WERI-Rb-1 (cell line): ENCODE measurements at regions not wholly inside any gene's neighbourhood (a gene's known extent, or its start where the extent isn't known, plus 50 kb on each side); places are given as distances from the start of the nearest gene placed in this dataset.

Experiments used
- DNase-seq: peaks from one replicate; pipeline ENCODE4 v3.0.0-alpha.2; 2020
- H3K27ac ChIP-seq: fragments of 250-450 bp; sonication (Bioruptor Pico); 2 replicates; pipeline ENCODE4 v1.5.1; 2020; ENCODE audit warnings: mild to moderate bottlenecking, moderate library complexity
- H3K27me3 ChIP-seq: fragments of 250-450 bp; sonication (Bioruptor Pico); 2 replicates; pipeline ENCODE4 v1.5.1; 2021; ENCODE audit warnings: mild to moderate bottlenecking, low read depth, moderate library complexity; ENCODE audit not compliant: insufficient read depth, severe bottlenecking
- H3K36me3 ChIP-seq: fragments of 250-450 bp; sonication (Bioruptor Pico); 2 replicates; pipeline ENCODE4 v1.5.1; 2020; ENCODE audit warnings: mild to moderate bottlenecking, moderate library complexity
- H3K4me3 ChIP-seq: 2 replicates; pipeline ENCODE4 v1.5.1; 2011; ENCODE audit warnings: low read depth, mild to moderate bottlenecking, control low read depth, low read length
- H3K9me3 ChIP-seq: fragments of 250-450 bp; sonication (Bioruptor Pico); 2 replicates; pipeline ENCODE4 v1.5.1; 2021; ENCODE audit warnings: mild to moderate bottlenecking, moderate library complexity; ENCODE audit not compliant: severe bottlenecking
- CTCF ChIP-seq: IDR thresholded peaks from 2 replicates; pipeline ENCODE4 v1.5.1; 2011; ENCODE audit warnings: low read depth, mild to moderate bottlenecking, control low read depth, inconsistent platforms, low read length

- no peak overlapping the region for H3K4me3 ChIP-seq
- no peak overlapping the region for H3K27ac ChIP-seq
- no peak for DNase-seq
Measured at GRCh38 chr18:26717123-26717719, 148.3 kb downstream of the AQP4 start.

GRCh38 chr18:26714739-26715138, 150.8 kb downstream of the AQP4 start:
- H3K36me3 ChIP-seq = no peaks in the 10 kb centered on the region
- no peak overlapping the region for H3K4me3 ChIP-seq
- no peak for TF ChIP-seq CTCF
- no peaks in the 10 kb centered on the region for H3K27me3 ChIP-seq
- no peak overlapping the region for H3K27ac ChIP-seq
- no peaks in the 10 kb centered on the region for H3K9me3 ChIP-seq
- DNase-seq = no peak

More at GRCh38 chr18:26717123-26717719, 148.3 kb downstream of the AQP4 start:
- Histone ChIP-seq H3K36me3 (no peaks in the 10 kb centered on the region), H3K9me3 (no peaks in the 10 kb centered on the region), H3K27me3 (no peaks in the 10 kb centered on the region)
- no peak for TF ChIP-seq CTCF

- Histone ChIP-seq H3K4me3 (no peak overlapping the region), H3K27ac (no peak overlapping the region), H3K27me3 (no peaks in the 10 kb centered on the region), H3K36me3 (no peaks in the 10 kb centered on the region), H3K9me3 (no peaks in the 10 kb centered on the region)
- no peak for TF ChIP-seq CTCF
- no peak for DNase-seq
Measured at GRCh38 chr18:26711756-26712155, 153.8 kb downstream of the AQP4 start.

GRCh38 chr18:26710470-26711096, 154.9 kb downstream of the AQP4 start:
- H3K9me3 ChIP-seq = no peaks in the 10 kb centered on the region
- no peak overlapping the region for H3K4me3 ChIP-seq
- no peak overlapping the region for H3K27ac ChIP-seq
- no peaks in the 10 kb centered on the region for H3K36me3 ChIP-seq
- H3K27me3 ChIP-seq = no peaks in the 10 kb centered on the region
- TF ChIP-seq CTCF = no peak
- DNase-seq = no peak

GRCh38 chr18:26709897-26710296, 155.6 kb downstream of the AQP4 start:
- no peak for DNase-seq
- Histone ChIP-seq H3K36me3 (no peaks in the 10 kb centered on the region), H3K27ac (no peak overlapping the region), H3K27me3 (no peaks in the 10 kb centered on the region), H3K9me3 (no peaks in the 10 kb centered on the region), H3K4me3 (no peak overlapping the region)
- no peak for TF ChIP-seq CTCF
